ENCODE measurements at regions not wholly inside any gene's neighbourhood (a gene's known extent, or its start where the extent isn't known, plus 50 kb on each side); places are given as distances from the start of the nearest gene placed in this dataset.

- TF ChIP-seq ZNF462 (CRISPR knock-in tag; IDR thresholded peaks at IDR 0.05): no peak
- no peak for TF ChIP-seq EZH2 (IDR thresholded peaks at IDR 0.05; ENCODE audit: low read depth, unreplicated experiment)
- TF ChIP-seq CTCF (conservative IDR thresholded peaks at IDR 0.05; ENCODE audit: low read depth in 2 of 2): no peak
- no peak for TF ChIP-seq ETS1 (IDR thresholded peaks at IDR 0.05)
- no peak for TF ChIP-seq EZH2phosphoT487 (IDR thresholded peaks at IDR 0.05; ENCODE audit: unreplicated experiment)
- TF ChIP-seq CREB1 (CRISPR knock-in tag; IDR thresholded peaks at IDR 0.05; ENCODE audit: low read depth): no peak
- TF ChIP-seq ZNF331 (CRISPR knock-in tag; IDR thresholded peaks at IDR 0.05; ENCODE audit: low read depth): no peak
- no peak for TF ChIP-seq NANOG (IDR thresholded peaks at IDR 0.05; ENCODE audit: borderline replicate concordance)
- TF ChIP-seq ZNF114 (CRISPR knock-in tag; IDR thresholded peaks at IDR 0.05): no peak
- no peak for TF ChIP-seq JUNB (IDR thresholded peaks at IDR 0.05; ENCODE audit: unreplicated experiment)
Measured at GRCh38 chr3:181289306-181289705, 299.8 kb upstream of the DNAJC19 start (continued).

All from GM23338 (cell line).